A549 (cell line): ENCODE measurements at regions not wholly inside any gene's neighbourhood (a gene's known extent, or its start where the extent isn't known, plus 50 kb on each side); places are given as distances from the start of the nearest gene placed in this dataset.

ENCODE experiments used
- ATAC-seq, 2 experiments: fragments of 200-7000 bp in 1 of 2; fragments of >200 bp in 1 of 2; cut with Nextera tagmentation in 1 of 2; cut with Tn5 transposase in 1 of 2; 3 replicates each; pipeline versions ENCODE4 v1.8.0 to v1.9.1; 2018 to 2020; ENCODE audit warnings: mild to moderate bottlenecking in 1 of 2, moderate library complexity in 1 of 2
- CTCF ChIA-PET: fragments of 300-600 bp; sonication (Branson Sonifier 250); formaldehyde crosslinking; extraction: SDS; loops from one replicate; lab custom pipeline; 2021; ENCODE audit warnings: antibody characterized with exemption, inconsistent platforms; lab: Yijun Ruan, JAX
- POLR2A ChIA-PET: fragments of 350-600 bp; formaldehyde crosslinking; extraction: SDS; loops from one replicate; lab custom pipeline; 2021; ENCODE audit warnings: antibody characterized with exemption, inconsistent platforms; lab: Yijun Ruan, JAX
- DNase-seq, 2 experiments: peaks; one replicate each; pipeline versions ENCODE4 v3.0.0 to v3.0.0-alpha.2; 2011 to 2016; ENCODE audit warnings: low read depth in 1 of 2, low spot score in 1 of 2
- FAIRE-seq: peaks from 2 replicates; lab custom pipeline; 2011; peaks lifted over from hg19 to GRCh38; lab: Jason Lieb, UNC
- H3K27ac ChIP-seq, 2 experiments: fragments of >200 bp; sonication (Bioruptor Twin); formaldehyde crosslinking; 3 replicates each; pipeline ENCODE4 v1.5.1; 2016 to 2017
- H3K4me1 ChIP-seq: fragments of >200 bp; sonication (Bioruptor Twin); formaldehyde crosslinking; 3 replicates; pipeline ENCODE4 v1.6.1; 2016
- H3K4me2 ChIP-seq: fragments of >200 bp; sonication (Bioruptor Twin); formaldehyde crosslinking; 3 replicates; pipeline ENCODE4 v1.6.1; 2016
- H3K4me3 ChIP-seq: fragments of >200 bp; sonication (Bioruptor Twin); formaldehyde crosslinking; 3 replicates; pipeline ENCODE4 v1.5.1; 2016
- H3K9me3 ChIP-seq: fragments of >200 bp; sonication (Bioruptor Twin); formaldehyde crosslinking; 3 replicates; pipeline ENCODE4 v1.6.1; 2016
- BCL3 ChIP-seq: fragments of >200 bp; sonication (Bioruptor Twin); formaldehyde crosslinking; IDR thresholded peaks from 3 replicates; pipeline ENCODE4 v1.6.1; 2016
- CBX2 ChIP-seq: fragments of 200-600 bp; sonication (generic); IDR thresholded peaks from 2 replicates; pipeline ENCODE4 v1.6.1; 2016; ENCODE audit warnings: low read depth, mild to moderate bottlenecking, borderline replicate concordance
- CHD4 ChIP-seq: fragments of 200-600 bp; sonication (generic); IDR thresholded peaks from 2 replicates; pipeline ENCODE4 v1.6.1; 2016; ENCODE audit warnings: antibody characterized with exemption, mild to moderate bottlenecking, borderline replicate concordance
- E2F6 ChIP-seq: IDR thresholded peaks from 2 replicates; pipeline ENCODE4 v1.6.1; 2012; ENCODE audit warnings: low read depth, borderline replicate concordance
- FOXS1 ChIP-seq: fragments of 250-450 bp; sonication (Bioruptor Pico); IDR thresholded peaks from 2 replicates; pipeline ENCODE4 v1.5.0; 2020; ENCODE audit warnings: mild to moderate bottlenecking, moderate library complexity
- HOXB5 ChIP-seq: fragments of 250-450 bp; sonication (Bioruptor Pico); IDR thresholded peaks from 2 replicates; pipeline ENCODE4 v1.5.0; 2020; ENCODE audit warnings: mild to moderate bottlenecking, moderate library complexity
- JUN ChIP-seq, 2 experiments: fragments of >200 bp; sonication (Bioruptor Twin); formaldehyde crosslinking; IDR thresholded peaks; 2 replicates in 1 of 2; 3 replicates in 1 of 2; pipeline ENCODE4 v1.6.1; 2016 to 2017
- MYC ChIP-seq: IDR thresholded peaks from 2 replicates; pipeline ENCODE4 v1.6.1; 2012; ENCODE audit warnings: mild to moderate bottlenecking, inconsistent platforms, low read length, improper control_type of control experiment, borderline replicate concordance
- PBX3 ChIP-seq: IDR thresholded peaks from 2 replicates; pipeline ENCODE4 v1.6.1; 2012
- POLR2AphosphoS2 ChIP-seq: conservative IDR thresholded peaks from 2 replicates; pipeline ENCODE4 v1.6.1; 2012; ENCODE audit warnings: low read length, improper control_type of control experiment, inconsistent platforms
- RAD21 ChIP-seq, 2 experiments: fragments of >200 bp in 1 of 2; sonication (Bioruptor Twin) in 1 of 2; formaldehyde crosslinking in 1 of 2; IDR thresholded peaks in 1 of 2; conservative IDR thresholded peaks in 1 of 2; 2 replicates in 1 of 2; 3 replicates in 1 of 2; pipeline ENCODE4 v1.6.1; 2012 to 2018; ENCODE audit warnings: inconsistent platforms in 1 of 2
- REST ChIP-seq: fragments of 200-600 bp; sonication (generic); IDR thresholded peaks from 2 replicates; pipeline ENCODE4 v1.6.1; 2016; ENCODE audit warnings: antibody characterized with exemption, mild to moderate bottlenecking, moderate library complexity
- SMC3 ChIP-seq: fragments of >200 bp; sonication (Bioruptor Twin); formaldehyde crosslinking; IDR thresholded peaks from 3 replicates; pipeline ENCODE4 v1.6.1; 2018; ENCODE audit warnings: inconsistent platforms
- TFCP2L1 ChIP-seq: fragments of 250-450 bp; sonication (Bioruptor Pico); IDR thresholded peaks from 2 replicates; pipeline ENCODE4 v1.5.0; 2021; ENCODE audit warnings: mild to moderate bottlenecking
- TP53 ChIP-seq: fragments of 250-450 bp; sonication (Bioruptor Pico); IDR thresholded peaks from 2 replicates; pipeline ENCODE4 v1.5.0; 2021; ENCODE audit warnings: mild to moderate bottlenecking, moderate library complexity
- USF2 ChIP-seq: fragments of 450-650 bp; IDR thresholded peaks from 2 replicates; pipeline ENCODE4 v1.6.1; 2014; ENCODE audit warnings: antibody characterized with exemption
- ZFP36 ChIP-seq: fragments of 450-650 bp; IDR thresholded peaks from 2 replicates; pipeline ENCODE4 v1.6.1; 2014; ENCODE audit warnings: borderline replicate concordance; ENCODE audit not compliant: partially characterized antibody
- ZNF302 ChIP-seq: fragments of 250-450 bp; sonication (Bioruptor Pico); IDR thresholded peaks from 2 replicates; pipeline ENCODE4 v1.9.0; 2021; ENCODE audit warnings: inconsistent platforms, mild to moderate bottlenecking, moderate library complexity
- whole genome bisulfite sequencing: methylation state at CpG from one replicate; pipeline ENCODE4 v1.1.6; 2017; ENCODE audit errors: missing lambda C conversion rate; 5-methylcytosine and 5-hydroxymethylcytosine counted together

- H3K4me1 ChIP-seq, result peaks cover 54% of the 10 kb centered on the region
Observed at GRCh38 chr9:21552244-21553170, 70.4 kb upstream of the IFNE start.

GRCh38 chr9:21553441-21553840, 71.3 kb upstream of the IFNE start:
- no peaks in the 10 kb centered on the region for H3K9me3 ChIP-seq
- DNase-seq, result no peak
- ATAC-seq, result no peak
- peak overlapping the region; percentile 83 to 94 for H3K27ac ChIP-seq
- FAIRE-seq, result peak; percentile 82
- CTCF ChIA-PET, result interaction anchor here (1.0 to 2.4 kb wide), 7 partner anchors 23 to 317 kb away, joined by 3 to 6 read pairs (median 4); no protein-coding TSS in a partner anchor
- POLR2A ChIA-PET, result interaction anchor here (1.0 to 3.2 kb wide), 7 partner anchors 10 to 129 kb away, joined by 3 to 14 read pairs (median 4); no protein-coding TSS in a partner anchor
- no peak for TF ChIP-seq JUN (IDR thresholded peaks at IDR 0.05)
- no peak for TF ChIP-seq PBX3
- no peak for TF ChIP-seq FOXS1
- no peak for TF ChIP-seq ZFP36
- TF ChIP-seq E2F6, result no peak
- TF ChIP-seq SMC3, result no peak
- TF ChIP-seq CBX2, result no peak
- TF ChIP-seq ZNF302 (CRISPR knock-in tag), result no peak
- no peak for TF ChIP-seq MYC
- no peak for TF ChIP-seq HOXB5 (CRISPR knock-in tag)
- no peak for TF ChIP-seq RAD21 (conservative IDR thresholded peaks at IDR 0.05 in 1 of 2, IDR thresholded peaks at IDR 0.05 in 1 of 2)
- no peak for TF ChIP-seq BCL3
- no peak for TF ChIP-seq CHD4
- no peak for TF ChIP-seq USF2
- no peak for TF ChIP-seq TP53
- TF ChIP-seq, all 56 proteins: peak for 0
- peak overlapping the region; percentile 79 for H3K4me3 ChIP-seq
- 3% methylated on average over 3 of the region's 3 CpGs for WGBS
- peaks cover 44% of the 10 kb centered on the region for H3K4me1 ChIP-seq
- peak overlapping the region; percentile 95 for H3K4me2 ChIP-seq

More at GRCh38 chr9:21552244-21553170, 70.4 kb upstream of the IFNE start:
- FAIRE-seq, result peak; percentile 32
- 9% methylated on average over 3 of the region's 3 CpGs for WGBS
- CTCF ChIA-PET, result interaction anchor here (1.3 to 2.4 kb wide), 3 partner anchors 226 to 317 kb away, joined by 3 to 6 read pairs (median 4); no protein-coding TSS in a partner anchor
- no peak for DNase-seq
- POLR2A ChIA-PET, result interaction anchor here (0.8 to 3.2 kb wide), 7 partner anchors 11 to 131 kb away, joined by 3 to 14 read pairs (median 4); no protein-coding TSS in a partner anchor
- Histone ChIP-seq H3K4me3 (peak overlapping the region; percentile 79), H3K9me3 (no peaks in the 10 kb centered on the region), H3K4me2 (peak overlapping the region; percentile 95), H3K27ac (peak overlapping the region; percentile 83 to 94)
- TF ChIP-seq REST (no peak), POLR2AphosphoS2 (peak; percentile 78; the same call in 1 of the 2 replicates), FOXS1 (no peak), JUN (IDR thresholded peaks at IDR 0.05) (peak in 1 of 2 experiments; percentile 33; a peak in 2 of 5 replicates), TFCP2L1 (CRISPR knock-in tag) (0 out of 2 replicates have a peak, but pooled peaks have one; percentile 37)
- peak in 1 of 2 experiments; percentile 31; a peak in 3 of 6 replicates for ATAC-seq
